ENCODE measurements at regions not wholly inside any gene's neighbourhood (a gene's known extent, or its start where the extent isn't known, plus 50 kb on each side); places are given as distances from the start of the nearest gene placed in this dataset.
"Not testable (repeated sequence)": the region's sequence is repeated elsewhere in the genome, so short reads cannot be mapped to it uniquely, and the experiment has no call there.

GRCh38 chrY:11097498-11097897, 1569.8 kb downstream of the TSPY10 start:
- not testable (repeated sequence) for H3K4me3 Mint-ChIP-seq; H3K36me3 Mint-ChIP-seq (ENCODE audit: insufficient read depth); H3K27me3 Mint-ChIP-seq (ENCODE audit: low read depth); H3K9me3 Mint-ChIP-seq; H3K4me1 Mint-ChIP-seq (ENCODE audit: low read depth); ATAC-seq; DNase-seq

- not testable (repeated sequence) for H3K27me3 Mint-ChIP-seq (ENCODE audit: low read depth); H3K4me1 Mint-ChIP-seq (ENCODE audit: low read depth); H3K4me3 Mint-ChIP-seq; H3K36me3 Mint-ChIP-seq (ENCODE audit: insufficient read depth); DNase-seq; H3K9me3 Mint-ChIP-seq; ATAC-seq
Observed at GRCh38 chrY:11098419-11098818, 1570.7 kb downstream of the TSPY10 start.

DNA sequence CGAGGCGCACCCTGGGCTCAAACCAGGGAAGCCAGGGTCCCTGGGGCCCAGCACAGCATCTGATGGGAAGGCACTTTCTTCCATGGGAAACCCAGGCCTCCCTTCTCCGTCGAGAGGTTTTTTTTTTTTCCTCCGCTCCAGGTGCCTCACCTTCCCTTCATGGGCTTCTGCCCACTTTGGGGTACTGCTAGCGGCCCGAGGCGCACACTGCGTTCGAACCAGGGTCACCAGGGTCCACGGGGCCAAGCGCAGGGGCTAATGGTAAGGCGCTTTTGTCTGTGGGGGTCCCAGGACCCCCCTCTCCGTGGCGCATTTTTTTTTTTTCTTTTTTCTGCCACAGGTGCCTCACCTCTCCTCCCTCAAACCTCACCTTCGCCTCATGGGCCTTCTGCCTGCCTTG, 1571.3 kb downstream of the TSPY10 start:
- H3K4me3 Mint-ChIP-seq, result no peak overlapping the region
- H3K4me1 Mint-ChIP-seq (ENCODE audit: low read depth), result no peaks in the 10 kb centered on the region
- no peaks in the 10 kb centered on the region for H3K27me3 Mint-ChIP-seq (ENCODE audit: low read depth)
- DNase-seq (no peak), ATAC-seq (no peak)
- H3K36me3 Mint-ChIP-seq (ENCODE audit: insufficient read depth), result no peaks in the 10 kb centered on the region
- H3K9me3 Mint-ChIP-seq, result no peaks in the 10 kb centered on the region

GRCh38 chrY:11100472-11100871, 1572.8 kb downstream of the TSPY10 start:
- DNase-seq; H3K4me1 Mint-ChIP-seq (ENCODE audit: low read depth); H3K9me3 Mint-ChIP-seq; H3K27me3 Mint-ChIP-seq (ENCODE audit: low read depth); H3K36me3 Mint-ChIP-seq (ENCODE audit: insufficient read depth); H3K4me3 Mint-ChIP-seq; ATAC-seq: not testable (repeated sequence)

- H3K27me3 Mint-ChIP-seq (ENCODE audit: low read depth); ATAC-seq; DNase-seq; H3K9me3 Mint-ChIP-seq; H3K4me1 Mint-ChIP-seq (ENCODE audit: low read depth); H3K4me3 Mint-ChIP-seq; H3K36me3 Mint-ChIP-seq (ENCODE audit: insufficient read depth): not testable (repeated sequence)
Observed at GRCh38 chrY:11102987-11103386, 1575.3 kb downstream of the TSPY10 start.

DNA sequence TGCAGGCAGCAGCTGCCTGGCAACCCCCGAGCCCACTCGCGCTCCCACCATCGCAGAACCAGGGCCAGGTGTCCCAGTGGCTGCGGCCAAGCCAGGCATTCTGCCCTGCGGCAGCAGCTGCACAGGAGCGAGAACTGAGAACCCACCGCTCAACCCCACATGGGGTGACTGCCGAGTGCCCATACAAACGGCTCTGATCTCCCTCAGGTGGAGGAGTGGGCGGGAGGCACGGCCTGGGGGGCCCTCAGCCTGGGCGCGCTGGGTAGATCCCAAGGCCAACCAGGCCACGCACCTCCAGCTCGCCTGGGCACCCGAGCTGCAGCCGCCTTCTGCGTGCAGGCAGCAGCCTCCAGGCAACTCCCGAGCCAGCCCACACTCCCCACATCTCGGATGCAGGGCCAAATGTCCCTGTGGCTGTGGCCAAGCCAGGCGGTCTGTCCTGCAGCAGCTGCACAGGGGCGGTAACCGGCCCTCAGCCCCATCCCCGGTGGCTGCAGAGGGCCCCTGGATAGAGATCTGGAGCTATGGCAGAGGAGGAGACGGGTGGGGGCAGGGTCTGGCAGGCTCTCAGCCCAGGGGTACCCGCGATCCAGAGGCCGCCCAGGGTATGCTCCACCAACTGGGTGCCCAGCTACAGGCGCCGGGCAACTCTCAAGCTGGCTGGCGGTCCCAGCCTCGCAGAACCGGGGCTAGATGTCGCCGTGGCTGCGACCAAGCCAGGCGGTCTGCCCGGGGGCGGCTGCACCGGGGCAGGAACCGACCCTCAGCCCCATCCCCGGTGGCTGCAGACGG, 1579.6 kb downstream of the TSPY10 start:
- not testable (repeated sequence) for H3K27me3 Mint-ChIP-seq (ENCODE audit: low read depth); H3K4me1 Mint-ChIP-seq (ENCODE audit: low read depth); DNase-seq; ATAC-seq; H3K4me3 Mint-ChIP-seq; H3K9me3 Mint-ChIP-seq; H3K36me3 Mint-ChIP-seq (ENCODE audit: insufficient read depth)

DNA sequence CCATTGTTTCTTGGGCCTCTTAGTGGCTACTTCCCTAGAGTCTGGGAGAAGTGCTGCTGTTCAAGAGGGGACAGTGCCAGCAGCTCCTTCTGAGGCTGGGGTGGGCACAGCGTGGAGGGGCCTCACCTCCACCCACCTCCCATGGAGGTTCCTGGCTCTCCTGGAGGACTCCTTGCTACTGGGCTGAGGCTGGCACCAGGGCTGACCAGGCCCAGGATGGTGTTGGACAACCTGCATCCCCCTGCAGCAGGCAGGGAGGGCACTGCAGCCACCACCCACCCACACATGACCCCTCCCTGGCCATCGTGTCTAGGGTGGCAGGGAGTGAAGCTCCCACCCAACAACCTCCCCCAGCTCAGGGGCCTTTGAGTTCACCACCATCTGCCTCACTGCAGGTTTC, 1549.3 kb upstream of the USP9Y start:
- H3K4me3 Mint-ChIP-seq; H3K4me1 Mint-ChIP-seq (ENCODE audit: low read depth); H3K9me3 Mint-ChIP-seq; ATAC-seq; H3K27me3 Mint-ChIP-seq (ENCODE audit: low read depth); DNase-seq; H3K36me3 Mint-ChIP-seq (ENCODE audit: insufficient read depth): not testable (repeated sequence)

GRCh38 chrY:11156100-11156499, 1544.9 kb upstream of the USP9Y start:
- not testable (repeated sequence) for H3K4me1 Mint-ChIP-seq (ENCODE audit: low read depth); ATAC-seq; H3K36me3 Mint-ChIP-seq (ENCODE audit: insufficient read depth); DNase-seq; H3K4me3 Mint-ChIP-seq; H3K27me3 Mint-ChIP-seq (ENCODE audit: low read depth); H3K9me3 Mint-ChIP-seq

GRCh38 chrY:11156846-11157245, 1544.2 kb upstream of the USP9Y start:
- H3K4me1 Mint-ChIP-seq (ENCODE audit: low read depth); H3K9me3 Mint-ChIP-seq; DNase-seq; H3K27me3 Mint-ChIP-seq (ENCODE audit: low read depth); H3K4me3 Mint-ChIP-seq; ATAC-seq; H3K36me3 Mint-ChIP-seq (ENCODE audit: insufficient read depth): not testable (repeated sequence)

DNA sequence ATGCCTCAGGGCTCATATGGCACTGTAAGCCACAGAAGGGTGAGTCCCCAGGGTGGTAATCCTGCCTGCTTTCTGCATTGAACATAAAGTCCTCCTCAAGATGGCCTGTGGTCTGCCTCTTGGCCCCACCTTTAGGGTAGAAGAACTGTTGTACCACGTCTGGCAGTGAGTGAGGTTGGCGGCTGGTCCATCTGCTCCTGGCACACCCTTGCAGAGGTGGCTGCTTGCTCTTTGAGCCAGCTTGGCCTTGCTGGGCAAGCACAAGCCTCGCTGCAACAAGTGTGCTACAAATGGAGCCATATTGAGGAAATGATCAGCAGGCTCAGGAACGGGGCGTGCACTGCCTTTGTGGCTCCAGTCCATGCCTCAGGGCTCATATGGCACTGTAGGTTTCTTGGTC, 1524.0 kb upstream of the USP9Y start:
- not testable (repeated sequence) for H3K27me3 Mint-ChIP-seq (ENCODE audit: low read depth); H3K4me3 Mint-ChIP-seq; H3K9me3 Mint-ChIP-seq; H3K36me3 Mint-ChIP-seq (ENCODE audit: insufficient read depth); DNase-seq; ATAC-seq; H3K4me1 Mint-ChIP-seq (ENCODE audit: low read depth)

- H3K27me3 Mint-ChIP-seq (ENCODE audit: low read depth); DNase-seq; H3K36me3 Mint-ChIP-seq (ENCODE audit: insufficient read depth); H3K4me1 Mint-ChIP-seq (ENCODE audit: low read depth); H3K4me3 Mint-ChIP-seq; ATAC-seq; H3K9me3 Mint-ChIP-seq: not testable (repeated sequence)
Observed at GRCh38 chrY:11201133-11201532, 1499.9 kb upstream of the USP9Y start.

DNA sequence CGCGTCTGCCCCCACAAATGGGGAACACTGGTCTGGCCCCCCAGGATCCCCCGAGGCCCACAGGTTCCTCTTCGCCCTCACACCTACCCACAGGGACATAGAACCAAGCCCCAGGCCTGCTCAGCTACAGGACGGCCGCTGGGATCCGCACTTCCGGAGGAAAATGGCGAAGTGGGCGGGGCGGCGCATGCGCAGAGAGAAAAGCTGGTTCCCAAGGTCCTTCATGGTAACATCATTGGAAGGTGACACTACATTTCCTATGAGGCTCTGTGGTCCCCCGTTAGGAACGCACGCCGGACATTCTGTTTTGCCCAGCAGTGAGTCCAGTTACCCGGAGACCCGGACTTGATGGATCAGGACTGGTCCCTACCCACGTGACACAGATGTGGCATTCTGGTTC, 1486.2 kb upstream of the USP9Y start:
- not testable (repeated sequence) for H3K4me1 Mint-ChIP-seq (ENCODE audit: low read depth); H3K9me3 Mint-ChIP-seq; ATAC-seq; H3K27me3 Mint-ChIP-seq (ENCODE audit: low read depth); H3K4me3 Mint-ChIP-seq; H3K36me3 Mint-ChIP-seq (ENCODE audit: insufficient read depth); DNase-seq
